WTC11 (cell line): ENCODE measurements at regions not wholly inside any gene's neighbourhood (a gene's known extent, or its start where the extent isn't known, plus 50 kb on each side); places are given as distances from the start of the nearest gene placed in this dataset.

Experiments
- ATAC-seq: fragments of 200-7000 bp; cut with Tn5 transposase; 2 replicates; pipeline ENCODE4 v1.10.0; 2021; ENCODE audit warnings: mild to moderate bottlenecking, moderate library complexity
- CTCF ChIA-PET: fragments of 300-600 bp; sonication (Branson Sonifier 250); formaldehyde crosslinking; loops from one replicate; lab custom pipeline; 2021; ENCODE audit warnings: antibody characterized with exemption; lab: Charles Lee
- POLR2A ChIA-PET: fragments of 350-600 bp; sonication (Branson Sonifier 250); formaldehyde crosslinking; loops from one replicate; lab custom pipeline; 2021; ENCODE audit warnings: antibody characterized with exemption; lab: Charles Lee
- DNase-seq: peaks from one replicate; pipeline ENCODE4 v3.0.0; 2021; ENCODE audit warnings: low spot score
- H3K27ac Mint-ChIP-seq: 2 replicates; pipeline ENCODE4 v1.8.0; 2021; ENCODE audit warnings: mixed read lengths
- H3K27me3 Mint-ChIP-seq: 2 replicates; pipeline ENCODE4 v1.8.0; 2021; ENCODE audit warnings: low read depth, mild to moderate bottlenecking, moderate library complexity, mixed read lengths
- H3K36me3 Mint-ChIP-seq: 2 replicates; pipeline ENCODE4 v1.8.0; 2021; ENCODE audit warnings: mixed read lengths
- H3K4me1 Mint-ChIP-seq: 2 replicates; pipeline ENCODE4 v1.8.0; 2022; ENCODE audit warnings: mixed read lengths
- H3K4me3 Mint-ChIP-seq: 2 replicates; pipeline ENCODE4 v1.8.0; 2021; ENCODE audit warnings: mild to moderate bottlenecking, moderate library complexity, mixed read lengths
- H3K9me3 Mint-ChIP-seq: 2 replicates; pipeline ENCODE4 v1.8.0; 2021; ENCODE audit warnings: mixed read lengths
- CBFB ChIP-seq: sonication (generic); formaldehyde crosslinking; IDR thresholded peaks from 2 replicates; pipeline ENCODE4 v1.8.1; 2022; ENCODE audit warnings: mild to moderate bottlenecking, low read depth, missing genetic modification reagents
- CREM ChIP-seq: sonication (generic); formaldehyde crosslinking; IDR thresholded peaks from 2 replicates; pipeline ENCODE4 v1.8.1; 2022; ENCODE audit warnings: mild to moderate bottlenecking, missing genetic modification reagents, moderate library complexity
- IRF2 ChIP-seq: sonication (generic); formaldehyde crosslinking; IDR thresholded peaks from 2 replicates; pipeline ENCODE4 v1.8.0; 2022; ENCODE audit warnings: low read depth, missing genetic modification reagents, borderline replicate concordance
- JAZF1 ChIP-seq: fragments of 250-450 bp; sonication (Bioruptor Pico); IDR thresholded peaks from 2 replicates; pipeline ENCODE4 v1.9.0; 2021; ENCODE audit warnings: moderate library complexity, mild to moderate bottlenecking, inconsistent platforms
- NFATC4 ChIP-seq: fragments of 250-450 bp; sonication (Bioruptor Pico); IDR thresholded peaks from 2 replicates; pipeline ENCODE4 v1.9.0; 2021; ENCODE audit warnings: mild to moderate bottlenecking
- NFYB ChIP-seq: sonication (generic); formaldehyde crosslinking; conservative IDR thresholded peaks from 2 replicates; pipeline ENCODE4 v1.8.0; 2022; ENCODE audit warnings: low read depth, missing genetic modification reagents
- NR3C1 ChIP-seq: sonication (generic); formaldehyde crosslinking; conservative IDR thresholded peaks from 2 replicates; pipeline ENCODE4 v1.8.1; 2023; ENCODE audit warnings: low read depth, mild to moderate bottlenecking, missing genetic modification reagents
- OVOL2 ChIP-seq: fragments of 250-450 bp; sonication (Bioruptor Pico); IDR thresholded peaks from 2 replicates; pipeline ENCODE4 v1.9.0; 2021; ENCODE audit warnings: mild to moderate bottlenecking, borderline replicate concordance
- ZMAT4 ChIP-seq: fragments of 250-450 bp; sonication (Bioruptor Pico); IDR thresholded peaks from 2 replicates; pipeline ENCODE4 v1.9.0; 2021; ENCODE audit warnings: mild to moderate bottlenecking
- ZNF121 ChIP-seq: sonication (generic); formaldehyde crosslinking; IDR thresholded peaks from 2 replicates; pipeline ENCODE4 v1.8.0; 2023; ENCODE audit warnings: missing genetic modification reagents
- TF ChIP-seq, protein P1 (sequence below): sonication (generic); formaldehyde crosslinking; IDR thresholded peaks from 2 replicates; pipeline ENCODE4 v1.8.1; 2023; ENCODE audit warnings: mild to moderate bottlenecking, missing genetic modification reagents, moderate library complexity
- TF ChIP-seq, protein P2 (sequence below): fragments of 250-450 bp; sonication (Bioruptor Pico); IDR thresholded peaks from 2 replicates; pipeline ENCODE4 v1.9.0; 2021; ENCODE audit warnings: mild to moderate bottlenecking, borderline replicate concordance
- TF ChIP-seq, protein P3 (sequence below): fragments of 200-600 bp; IDR thresholded peaks from 2 replicates; pipeline ENCODE4 v1.8.0; 2022; ENCODE audit warnings: antibody characterized with exemption
- TF ChIP-seq, protein P4 (sequence below): sonication (generic); formaldehyde crosslinking; IDR thresholded peaks from 2 replicates; pipeline ENCODE4 v1.8.1; 2022; ENCODE audit warnings: low read depth, mild to moderate bottlenecking, moderate library complexity, missing genetic modification reagents, borderline replicate concordance
- TF ChIP-seq, protein P5 (sequence below): sonication (generic); formaldehyde crosslinking; IDR thresholded peaks from 2 replicates; pipeline ENCODE4 v1.8.0; 2022; ENCODE audit warnings: missing genetic modification reagents
- TF ChIP-seq, protein P6 (sequence below): sonication (generic); formaldehyde crosslinking; IDR thresholded peaks from 2 replicates; pipeline ENCODE4 v1.8.1; 2022; ENCODE audit warnings: low read depth, missing genetic modification reagents, borderline replicate concordance
- TF ChIP-seq, protein P7 (sequence below): sonication (generic); formaldehyde crosslinking; conservative IDR thresholded peaks from 2 replicates; pipeline ENCODE4 v1.8.1; 2023; ENCODE audit warnings: mild to moderate bottlenecking, low read depth, missing genetic modification reagents, moderate library complexity

GRCh38 chr13:104854698-104855097 is 1680.8 kb downstream of the EFNB2 start (continued):
- TF ChIP-seq, protein P1, sequence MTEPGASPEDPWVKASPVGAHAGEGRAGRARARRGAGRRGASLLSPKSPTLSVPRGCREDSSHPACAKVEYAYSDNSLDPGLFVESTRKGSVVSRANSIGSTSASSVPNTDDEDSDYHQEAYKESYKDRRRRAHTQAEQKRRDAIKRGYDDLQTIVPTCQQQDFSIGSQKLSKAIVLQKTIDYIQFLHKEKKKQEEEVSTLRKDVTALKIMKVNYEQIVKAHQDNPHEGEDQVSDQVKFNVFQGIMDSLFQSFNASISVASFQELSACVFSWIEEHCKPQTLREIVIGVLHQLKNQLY (CRISPR knock-in tag): no peak

- H3K4me3 Mint-ChIP-seq: no peak overlapping the region
- ATAC-seq (peak; percentile 75), DNase-seq (no peak)
- H3K9me3 Mint-ChIP-seq: no peaks in the 10 kb centered on the region
- no peak for TF ChIP-seq NFATC4 (CRISPR knock-in tag)
- TF ChIP-seq, protein P2, sequence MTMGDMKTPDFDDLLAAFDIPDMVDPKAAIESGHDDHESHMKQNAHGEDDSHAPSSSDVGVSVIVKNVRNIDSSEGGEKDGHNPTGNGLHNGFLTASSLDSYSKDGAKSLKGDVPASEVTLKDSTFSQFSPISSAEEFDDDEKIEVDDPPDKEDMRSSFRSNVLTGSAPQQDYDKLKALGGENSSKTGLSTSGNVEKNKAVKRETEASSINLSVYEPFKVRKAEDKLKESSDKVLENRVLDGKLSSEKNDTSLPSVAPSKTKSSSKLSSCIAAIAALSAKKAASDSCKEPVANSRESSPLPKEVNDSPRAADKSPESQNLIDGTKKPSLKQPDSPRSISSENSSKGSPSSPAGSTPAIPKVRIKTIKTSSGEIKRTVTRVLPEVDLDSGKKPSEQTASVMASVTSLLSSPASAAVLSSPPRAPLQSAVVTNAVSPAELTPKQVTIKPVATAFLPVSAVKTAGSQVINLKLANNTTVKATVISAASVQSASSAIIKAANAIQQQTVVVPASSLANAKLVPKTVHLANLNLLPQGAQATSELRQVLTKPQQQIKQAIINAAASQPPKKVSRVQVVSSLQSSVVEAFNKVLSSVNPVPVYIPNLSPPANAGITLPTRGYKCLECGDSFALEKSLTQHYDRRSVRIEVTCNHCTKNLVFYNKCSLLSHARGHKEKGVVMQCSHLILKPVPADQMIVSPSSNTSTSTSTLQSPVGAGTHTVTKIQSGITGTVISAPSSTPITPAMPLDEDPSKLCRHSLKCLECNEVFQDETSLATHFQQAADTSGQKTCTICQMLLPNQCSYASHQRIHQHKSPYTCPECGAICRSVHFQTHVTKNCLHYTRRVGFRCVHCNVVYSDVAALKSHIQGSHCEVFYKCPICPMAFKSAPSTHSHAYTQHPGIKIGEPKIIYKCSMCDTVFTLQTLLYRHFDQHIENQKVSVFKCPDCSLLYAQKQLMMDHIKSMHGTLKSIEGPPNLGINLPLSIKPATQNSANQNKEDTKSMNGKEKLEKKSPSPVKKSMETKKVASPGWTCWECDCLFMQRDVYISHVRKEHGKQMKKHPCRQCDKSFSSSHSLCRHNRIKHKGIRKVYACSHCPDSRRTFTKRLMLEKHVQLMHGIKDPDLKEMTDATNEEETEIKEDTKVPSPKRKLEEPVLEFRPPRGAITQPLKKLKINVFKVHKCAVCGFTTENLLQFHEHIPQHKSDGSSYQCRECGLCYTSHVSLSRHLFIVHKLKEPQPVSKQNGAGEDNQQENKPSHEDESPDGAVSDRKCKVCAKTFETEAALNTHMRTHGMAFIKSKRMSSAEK (CRISPR knock-in tag): no peak
- TF ChIP-seq NR3C1 (CRISPR knock-in tag): no peak
- no peak for TF ChIP-seq JAZF1 (CRISPR knock-in tag)
- TF ChIP-seq, protein P3, sequence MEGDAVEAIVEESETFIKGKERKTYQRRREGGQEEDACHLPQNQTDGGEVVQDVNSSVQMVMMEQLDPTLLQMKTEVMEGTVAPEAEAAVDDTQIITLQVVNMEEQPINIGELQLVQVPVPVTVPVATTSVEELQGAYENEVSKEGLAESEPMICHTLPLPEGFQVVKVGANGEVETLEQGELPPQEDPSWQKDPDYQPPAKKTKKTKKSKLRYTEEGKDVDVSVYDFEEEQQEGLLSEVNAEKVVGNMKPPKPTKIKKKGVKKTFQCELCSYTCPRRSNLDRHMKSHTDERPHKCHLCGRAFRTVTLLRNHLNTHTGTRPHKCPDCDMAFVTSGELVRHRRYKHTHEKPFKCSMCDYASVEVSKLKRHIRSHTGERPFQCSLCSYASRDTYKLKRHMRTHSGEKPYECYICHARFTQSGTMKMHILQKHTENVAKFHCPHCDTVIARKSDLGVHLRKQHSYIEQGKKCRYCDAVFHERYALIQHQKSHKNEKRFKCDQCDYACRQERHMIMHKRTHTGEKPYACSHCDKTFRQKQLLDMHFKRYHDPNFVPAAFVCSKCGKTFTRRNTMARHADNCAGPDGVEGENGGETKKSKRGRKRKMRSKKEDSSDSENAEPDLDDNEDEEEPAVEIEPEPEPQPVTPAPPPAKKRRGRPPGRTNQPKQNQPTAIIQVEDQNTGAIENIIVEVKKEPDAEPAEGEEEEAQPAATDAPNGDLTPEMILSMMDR: no peak
- TF ChIP-seq, protein P4, sequence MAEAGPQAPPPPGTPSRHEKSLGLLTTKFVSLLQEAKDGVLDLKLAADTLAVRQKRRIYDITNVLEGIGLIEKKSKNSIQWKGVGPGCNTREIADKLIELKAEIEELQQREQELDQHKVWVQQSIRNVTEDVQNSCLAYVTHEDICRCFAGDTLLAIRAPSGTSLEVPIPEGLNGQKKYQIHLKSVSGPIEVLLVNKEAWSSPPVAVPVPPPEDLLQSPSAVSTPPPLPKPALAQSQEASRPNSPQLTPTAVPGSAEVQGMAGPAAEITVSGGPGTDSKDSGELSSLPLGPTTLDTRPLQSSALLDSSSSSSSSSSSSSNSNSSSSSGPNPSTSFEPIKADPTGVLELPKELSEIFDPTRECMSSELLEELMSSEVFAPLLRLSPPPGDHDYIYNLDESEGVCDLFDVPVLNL (CRISPR knock-in tag): no peak
- TF ChIP-seq ZNF121: no peak
- no peak for TF ChIP-seq CREM (CRISPR knock-in tag)
- no peak overlapping the region; the same call in 1 of the 2 replicates for H3K27ac Mint-ChIP-seq
- CTCF ChIA-PET: no interaction called here
- H3K36me3 Mint-ChIP-seq: no peaks in the 10 kb centered on the region
- POLR2A ChIA-PET: no interaction called here
- H3K27me3 Mint-ChIP-seq: no peaks in the 10 kb centered on the region
- H3K4me1 Mint-ChIP-seq: peaks cover 12% of the 10 kb centered on the region
These were observed 1681.5 kb downstream of the EFNB2 start for GRCh38 chr13:104854007-104854406.

DNA sequence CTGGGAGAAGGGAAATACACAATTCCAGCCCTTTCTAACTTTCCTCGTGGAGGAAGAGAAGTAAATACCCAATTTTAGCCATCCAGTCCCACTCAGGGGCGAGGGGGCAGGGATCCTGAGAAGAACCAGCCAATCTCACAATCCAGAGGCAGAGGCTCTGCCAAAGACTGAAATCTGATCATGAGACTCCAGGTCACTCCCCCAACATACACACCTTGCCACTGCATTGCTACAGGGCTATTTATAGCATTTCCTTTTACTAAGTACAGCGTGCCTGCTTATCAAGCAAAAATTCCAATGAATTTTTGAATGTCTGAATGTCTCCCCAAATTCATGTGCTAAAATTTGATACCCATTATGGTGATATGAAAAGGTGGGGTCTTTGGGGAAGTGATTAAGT is 1687.5 kb downstream of the EFNB2 start:
- ATAC-seq (peak; percentile 38; the same call in 1 of the 2 replicates), DNase-seq (no peak)
- Mint-ChIP-seq H3K36me3 (no peaks in the 10 kb centered on the region), H3K27ac (no peak overlapping the region), H3K9me3 (peaks cover 3% of the 10 kb centered on the region; the same call in 1 of the 2 replicates), H3K4me1 (peaks cover 18% of the 10 kb centered on the region), H3K4me3 (no peak overlapping the region), H3K27me3 (no peaks in the 10 kb centered on the region)
- POLR2A ChIA-PET: no interaction called here
- CTCF ChIA-PET: no interaction called here
- TF ChIP-seq IRF2 (CRISPR knock-in tag) (no peak), ZNF121 (no peak), NFYB (CRISPR knock-in tag) (no peak), ZMAT4 (CRISPR knock-in tag) (no peak), OVOL2 (CRISPR knock-in tag) (no peak), CBFB (CRISPR knock-in tag) (no peak)
- TF ChIP-seq, protein P5, sequence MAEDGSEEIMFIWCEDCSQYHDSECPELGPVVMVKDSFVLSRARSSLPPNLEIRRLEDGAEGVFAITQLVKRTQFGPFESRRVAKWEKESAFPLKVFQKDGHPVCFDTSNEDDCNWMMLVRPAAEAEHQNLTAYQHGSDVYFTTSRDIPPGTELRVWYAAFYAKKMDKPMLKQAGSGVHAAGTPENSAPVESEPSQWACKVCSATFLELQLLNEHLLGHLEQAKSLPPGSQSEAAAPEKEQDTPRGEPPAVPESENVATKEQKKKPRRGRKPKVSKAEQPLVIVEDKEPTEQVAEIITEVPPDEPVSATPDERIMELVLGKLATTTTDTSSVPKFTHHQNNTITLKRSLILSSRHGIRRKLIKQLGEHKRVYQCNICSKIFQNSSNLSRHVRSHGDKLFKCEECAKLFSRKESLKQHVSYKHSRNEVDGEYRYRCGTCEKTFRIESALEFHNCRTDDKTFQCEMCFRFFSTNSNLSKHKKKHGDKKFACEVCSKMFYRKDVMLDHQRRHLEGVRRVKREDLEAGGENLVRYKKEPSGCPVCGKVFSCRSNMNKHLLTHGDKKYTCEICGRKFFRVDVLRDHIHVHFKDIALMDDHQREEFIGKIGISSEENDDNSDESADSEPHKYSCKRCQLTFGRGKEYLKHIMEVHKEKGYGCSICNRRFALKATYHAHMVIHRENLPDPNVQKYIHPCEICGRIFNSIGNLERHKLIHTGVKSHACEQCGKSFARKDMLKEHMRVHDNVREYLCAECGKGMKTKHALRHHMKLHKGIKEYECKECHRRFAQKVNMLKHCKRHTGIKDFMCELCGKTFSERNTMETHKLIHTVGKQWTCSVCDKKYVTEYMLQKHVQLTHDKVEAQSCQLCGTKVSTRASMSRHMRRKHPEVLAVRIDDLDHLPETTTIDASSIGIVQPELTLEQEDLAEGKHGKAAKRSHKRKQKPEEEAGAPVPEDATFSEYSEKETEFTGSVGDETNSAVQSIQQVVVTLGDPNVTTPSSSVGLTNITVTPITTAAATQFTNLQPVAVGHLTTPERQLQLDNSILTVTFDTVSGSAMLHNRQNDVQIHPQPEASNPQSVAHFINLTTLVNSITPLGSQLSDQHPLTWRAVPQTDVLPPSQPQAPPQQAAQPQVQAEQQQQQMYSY: no peak
- TF ChIP-seq, protein P6, sequence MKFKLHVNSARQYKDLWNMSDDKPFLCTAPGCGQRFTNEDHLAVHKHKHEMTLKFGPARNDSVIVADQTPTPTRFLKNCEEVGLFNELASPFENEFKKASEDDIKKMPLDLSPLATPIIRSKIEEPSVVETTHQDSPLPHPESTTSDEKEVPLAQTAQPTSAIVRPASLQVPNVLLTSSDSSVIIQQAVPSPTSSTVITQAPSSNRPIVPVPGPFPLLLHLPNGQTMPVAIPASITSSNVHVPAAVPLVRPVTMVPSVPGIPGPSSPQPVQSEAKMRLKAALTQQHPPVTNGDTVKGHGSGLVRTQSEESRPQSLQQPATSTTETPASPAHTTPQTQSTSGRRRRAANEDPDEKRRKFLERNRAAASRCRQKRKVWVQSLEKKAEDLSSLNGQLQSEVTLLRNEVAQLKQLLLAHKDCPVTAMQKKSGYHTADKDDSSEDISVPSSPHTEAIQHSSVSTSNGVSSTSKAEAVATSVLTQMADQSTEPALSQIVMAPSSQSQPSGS (CRISPR knock-in tag): no peak
- TF ChIP-seq, protein P7, sequence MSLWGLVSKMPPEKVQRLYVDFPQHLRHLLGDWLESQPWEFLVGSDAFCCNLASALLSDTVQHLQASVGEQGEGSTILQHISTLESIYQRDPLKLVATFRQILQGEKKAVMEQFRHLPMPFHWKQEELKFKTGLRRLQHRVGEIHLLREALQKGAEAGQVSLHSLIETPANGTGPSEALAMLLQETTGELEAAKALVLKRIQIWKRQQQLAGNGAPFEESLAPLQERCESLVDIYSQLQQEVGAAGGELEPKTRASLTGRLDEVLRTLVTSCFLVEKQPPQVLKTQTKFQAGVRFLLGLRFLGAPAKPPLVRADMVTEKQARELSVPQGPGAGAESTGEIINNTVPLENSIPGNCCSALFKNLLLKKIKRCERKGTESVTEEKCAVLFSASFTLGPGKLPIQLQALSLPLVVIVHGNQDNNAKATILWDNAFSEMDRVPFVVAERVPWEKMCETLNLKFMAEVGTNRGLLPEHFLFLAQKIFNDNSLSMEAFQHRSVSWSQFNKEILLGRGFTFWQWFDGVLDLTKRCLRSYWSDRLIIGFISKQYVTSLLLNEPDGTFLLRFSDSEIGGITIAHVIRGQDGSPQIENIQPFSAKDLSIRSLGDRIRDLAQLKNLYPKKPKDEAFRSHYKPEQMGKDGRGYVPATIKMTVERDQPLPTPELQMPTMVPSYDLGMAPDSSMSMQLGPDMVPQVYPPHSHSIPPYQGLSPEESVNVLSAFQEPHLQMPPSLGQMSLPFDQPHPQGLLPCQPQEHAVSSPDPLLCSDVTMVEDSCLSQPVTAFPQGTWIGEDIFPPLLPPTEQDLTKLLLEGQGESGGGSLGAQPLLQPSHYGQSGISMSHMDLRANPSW (CRISPR knock-in tag): no peak
